ENCODE measurements at regions not wholly inside any gene's neighbourhood (a gene's known extent, or its start where the extent isn't known, plus 50 kb on each side); places are given as distances from the start of the nearest gene placed in this dataset.

DNA sequence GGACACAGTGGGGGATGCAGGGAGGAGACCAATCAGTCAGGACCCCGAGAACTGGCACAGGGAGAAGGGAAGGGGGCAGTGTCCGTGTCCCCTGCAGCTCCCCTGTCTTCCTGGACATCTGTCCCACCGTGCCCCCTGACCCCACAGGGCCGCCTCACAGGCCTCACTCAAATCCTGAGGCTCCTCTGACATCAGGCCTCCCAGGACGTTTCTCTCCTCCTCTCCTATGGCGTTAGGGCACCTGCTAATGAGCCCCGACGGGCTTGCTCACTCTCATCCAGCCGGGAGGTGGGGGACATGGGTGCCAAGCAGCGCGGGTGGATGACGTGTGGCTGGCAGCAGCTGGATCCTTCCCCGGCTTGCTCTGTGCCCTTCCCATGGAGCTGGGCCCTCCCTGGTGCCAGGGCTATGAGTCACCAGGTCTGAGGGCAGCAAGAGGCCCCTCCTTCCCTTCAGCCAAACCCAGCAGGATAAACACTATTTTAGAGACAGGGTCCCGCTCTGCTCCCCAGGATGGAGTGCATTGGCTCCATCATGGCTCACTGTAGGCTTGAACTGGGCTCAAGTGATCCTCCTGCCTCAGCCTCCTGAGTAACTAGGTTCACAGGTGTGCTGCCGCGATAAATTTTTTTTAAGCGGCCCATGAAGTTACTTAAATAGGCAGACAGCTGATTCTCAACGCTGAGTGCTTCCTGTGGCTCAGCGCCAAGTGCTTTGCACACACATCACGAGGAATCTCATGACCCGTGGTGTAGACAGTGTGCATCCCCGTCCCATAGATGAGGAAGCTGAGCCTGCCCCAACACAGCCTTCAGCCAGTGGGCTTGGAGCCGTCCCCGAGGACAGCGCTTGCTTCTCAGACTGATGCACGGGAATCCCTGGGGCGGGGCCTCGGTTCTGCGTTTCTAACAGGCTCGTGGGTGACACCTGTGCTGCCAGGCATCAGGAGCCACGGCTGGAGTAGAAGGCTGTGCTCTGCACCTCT lies 64.5 kb upstream of the HDAC4 start:
- DNase-seq (ENCODE audit: low read depth in 1 of 2, low spot score in 1 of 2) = no peak

DNA sequence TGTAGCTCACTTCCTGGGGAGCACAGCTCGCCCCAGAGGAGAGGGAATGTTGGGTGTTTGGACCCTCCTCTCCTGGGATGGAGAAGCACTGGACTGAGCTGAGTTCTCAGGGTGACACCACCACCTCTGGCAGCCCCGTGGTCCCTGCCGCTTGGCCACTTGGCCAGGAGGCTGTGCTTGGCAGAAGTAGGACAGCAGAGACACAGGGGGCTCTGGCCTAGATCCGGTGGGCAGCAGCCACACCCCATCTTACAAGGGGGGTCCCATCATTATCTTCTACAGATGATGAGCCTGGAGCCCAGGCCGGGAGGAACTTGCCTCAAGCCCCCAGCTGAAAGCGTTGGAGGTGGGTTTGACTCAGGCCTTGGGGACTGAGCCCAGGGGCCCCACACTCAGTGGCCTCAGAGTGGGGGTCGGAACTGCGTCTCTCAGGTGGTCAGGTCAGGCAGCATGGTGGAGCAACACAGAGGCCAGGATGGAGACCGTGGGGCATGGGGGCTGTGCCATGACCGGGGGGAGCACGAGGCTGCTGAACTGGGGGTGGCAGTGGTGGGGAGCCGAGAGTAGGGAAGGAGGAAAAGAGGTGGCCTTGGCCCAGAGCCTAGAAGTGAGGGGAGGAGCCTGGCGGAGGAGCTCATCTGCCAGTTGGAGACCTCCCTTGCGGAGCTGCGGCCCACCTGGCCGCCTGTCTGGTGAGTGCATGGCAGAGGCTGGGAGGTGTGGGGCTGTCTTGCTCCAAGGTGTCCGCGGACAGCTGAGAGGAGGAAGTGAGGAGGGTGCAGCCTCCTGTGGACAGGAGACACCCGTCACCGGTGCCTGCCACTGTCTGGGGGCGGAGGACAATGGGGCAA lies 63.6 kb upstream of the HDAC4 start:
- DNase-seq (ENCODE audit: low read depth in 1 of 2, low spot score in 1 of 2) = no peak

DNA sequence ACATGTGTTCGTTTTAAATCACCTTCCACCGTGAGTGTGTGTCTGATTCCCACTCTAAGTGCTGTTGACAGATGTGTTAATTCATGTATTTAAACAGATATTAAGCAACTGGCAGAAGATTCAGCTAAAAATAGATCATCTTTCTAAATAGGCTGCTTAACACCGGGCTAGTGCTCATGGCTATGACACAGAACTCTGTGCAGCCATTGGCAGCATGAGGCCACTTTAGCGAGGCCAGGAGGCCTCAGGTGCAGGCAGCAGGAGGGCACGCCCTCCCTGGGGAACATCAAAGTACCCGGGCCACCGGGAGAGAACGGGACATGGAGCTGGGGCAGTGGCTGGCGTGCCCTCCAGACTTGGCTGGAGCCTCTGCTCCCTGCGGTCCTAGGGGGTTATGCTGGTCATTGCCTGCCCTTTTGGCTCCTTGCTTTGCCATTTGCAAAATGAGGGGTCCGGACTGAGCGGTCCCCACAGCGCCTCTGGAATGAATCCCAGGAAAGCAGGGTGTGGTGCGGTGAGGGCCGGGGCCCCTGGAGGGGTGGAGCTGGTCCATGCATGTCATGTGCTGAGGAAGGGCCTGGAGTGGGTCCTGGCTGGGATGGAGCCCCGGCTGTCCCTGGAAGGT lies 62.8 kb upstream of the HDAC4 start:
- no peak for DNase-seq (ENCODE audit: low read depth in 1 of 2, low spot score in 1 of 2)

DNA sequence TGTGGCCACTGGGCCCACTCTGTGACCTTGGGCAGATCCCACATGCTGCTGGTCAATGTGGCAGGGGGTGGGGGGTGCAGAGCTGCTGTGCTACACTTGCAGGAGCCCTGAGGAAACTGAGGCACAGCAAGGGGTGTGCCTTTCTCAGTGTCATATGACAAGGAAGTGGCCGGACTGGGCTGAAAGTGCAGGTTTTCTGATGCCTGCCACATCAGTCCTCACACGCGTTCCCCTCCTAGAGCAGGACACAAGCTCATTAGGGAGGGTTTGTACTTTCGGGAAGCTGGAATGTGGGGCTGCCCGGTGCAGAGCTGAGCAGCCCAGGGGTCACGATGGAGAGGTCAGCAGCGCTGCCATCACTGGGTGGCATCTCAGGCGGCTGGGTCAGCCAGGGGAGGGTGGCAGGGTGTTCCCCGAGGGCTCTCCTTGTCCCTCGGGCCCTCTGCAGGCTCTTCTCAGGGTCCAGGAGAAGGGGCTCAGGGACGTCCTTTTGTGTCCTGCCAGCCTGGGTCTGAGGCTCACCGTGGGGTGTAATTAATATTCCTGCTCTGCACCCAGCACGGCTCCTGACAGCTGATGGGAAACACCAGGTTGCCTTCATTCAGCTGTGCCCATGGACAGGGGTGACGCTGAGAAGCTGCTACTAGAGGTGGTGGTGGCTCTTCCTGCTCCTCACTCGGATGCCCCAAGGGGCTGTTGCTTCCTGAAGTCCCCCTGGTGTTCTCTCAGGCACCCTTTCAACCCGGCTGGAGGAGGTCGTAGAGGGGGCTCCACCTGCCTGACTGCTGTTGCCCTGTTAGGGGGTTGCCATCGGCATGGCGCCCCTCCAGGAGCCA lies 62.1 kb upstream of the HDAC4 start:
- DNase-seq (ENCODE audit: low read depth in 1 of 2, low spot score in 1 of 2) = no peak

- DNase-seq (ENCODE audit: low read depth in 1 of 2, low spot score in 1 of 2) = no peak
These were observed 61.3 kb upstream of the HDAC4 start for GRCh38 chr2:239462191-239462515.

- DNase-seq (ENCODE audit: low read depth in 1 of 2, low spot score in 1 of 2) = no peak
These were observed 60.7 kb upstream of the HDAC4 start for GRCh38 chr2:239461291-239462190.

GRCh38 chr2:239460780-239461179 lies 60.0 kb upstream of the HDAC4 start:
- DNase-seq (ENCODE audit: low read depth in 1 of 2, low spot score in 1 of 2) = no peak

GRCh38 chr2:239459606-239460005 lies 58.8 kb upstream of the HDAC4 start:
- DNase-seq (ENCODE audit: low read depth in 1 of 2, low spot score in 1 of 2) = no peak

GRCh38 chr2:239459056-239459455 lies 58.2 kb upstream of the HDAC4 start:
- no peak for DNase-seq (ENCODE audit: low read depth in 1 of 2, low spot score in 1 of 2)

DNA sequence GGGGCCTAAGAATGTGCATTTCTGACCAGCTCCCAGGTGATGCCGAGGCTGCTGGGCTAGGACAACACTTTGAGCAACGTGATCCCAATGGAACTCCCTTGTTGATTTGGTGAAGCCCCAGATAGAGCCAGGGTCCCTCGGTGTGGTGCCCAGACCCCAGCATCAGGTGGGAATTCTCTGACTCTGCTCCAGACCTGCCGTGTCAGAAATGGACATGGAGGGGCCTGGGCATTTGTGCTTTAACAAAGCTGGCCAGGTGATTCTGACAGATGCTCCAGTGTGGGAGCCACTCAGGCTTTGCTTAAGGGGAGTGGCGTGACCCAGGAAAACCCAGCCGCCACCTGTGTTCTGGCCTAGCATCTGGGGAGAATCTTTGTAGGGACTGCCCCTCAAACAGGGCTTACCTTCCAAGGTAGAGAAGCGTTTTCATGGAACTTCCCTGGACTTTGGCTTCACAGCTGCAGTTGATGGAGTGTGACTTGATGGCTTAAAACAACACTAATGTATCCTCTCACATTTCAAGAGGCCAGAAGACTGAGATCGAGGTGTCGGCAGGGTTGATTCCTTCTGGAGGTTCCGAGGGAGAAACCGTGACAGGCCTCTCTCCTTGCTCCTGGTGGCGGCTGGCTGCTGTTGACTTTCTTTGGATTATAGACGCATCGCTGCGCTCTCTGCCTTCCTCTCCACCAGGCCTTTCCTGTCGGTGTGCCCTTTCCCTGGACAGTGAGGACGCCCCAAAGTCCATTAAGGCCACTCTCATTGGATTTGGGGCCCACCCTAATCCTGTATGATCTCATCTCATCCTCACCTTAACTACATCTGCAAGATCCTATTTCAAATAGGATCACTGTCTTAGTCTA lies 57.0 kb upstream of the HDAC4 start:
- no peak for DNase-seq (ENCODE audit: low read depth in 1 of 2, low spot score in 1 of 2)

DNA sequence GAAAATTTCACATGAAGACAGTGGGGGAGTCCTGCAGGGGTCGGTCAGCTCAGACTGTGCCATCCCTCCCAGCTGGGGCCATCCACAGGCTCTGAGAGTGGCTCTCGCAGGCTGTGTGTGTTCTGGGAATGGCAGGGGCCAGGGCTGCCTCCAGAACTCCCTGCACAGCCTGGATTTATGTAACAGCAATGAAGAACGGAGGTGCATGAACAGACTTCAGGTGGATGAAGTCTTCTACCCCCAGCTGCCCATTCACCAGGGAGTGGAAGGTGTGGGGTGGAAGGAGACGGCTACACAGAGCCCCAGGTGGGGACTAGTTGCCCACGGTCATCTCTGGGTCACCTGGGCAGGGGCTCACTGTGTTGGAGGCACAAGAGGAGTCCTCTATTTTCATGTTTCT lies 56.1 kb upstream of the HDAC4 start:
- no peak for DNase-seq (ENCODE audit: low read depth in 1 of 2, low spot score in 1 of 2)

- DNase-seq (ENCODE audit: low read depth in 1 of 2, low spot score in 1 of 2) = no peak
These were observed 54.8 kb upstream of the HDAC4 start for GRCh38 chr2:239455436-239456203.

DNA sequence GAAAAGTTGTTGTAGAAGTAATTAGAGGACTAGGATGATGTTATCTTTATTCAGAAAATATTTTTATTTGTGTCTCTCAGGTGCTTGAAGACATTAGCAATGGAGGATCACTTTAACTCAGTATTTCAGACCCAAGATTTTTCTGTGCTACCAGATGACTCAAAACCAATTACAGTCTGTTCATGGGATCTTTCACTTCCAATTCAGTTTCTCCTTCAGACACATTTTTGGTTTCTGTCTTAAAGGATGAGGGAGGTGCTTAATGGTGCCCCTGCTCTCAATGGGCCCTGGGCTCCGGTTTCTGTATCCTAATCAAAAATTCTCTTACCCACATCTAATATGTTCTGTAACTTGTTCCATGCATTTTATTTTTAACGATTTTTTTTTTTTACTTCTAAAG lies 53.7 kb upstream of the HDAC4 start:
- no peak for DNase-seq (ENCODE audit: low read depth in 1 of 2, low spot score in 1 of 2)

Data from activated CD4-positive, alpha-beta T cell treated with anti-CD3 and anti-CD28 coated beads, Interleukin-2, amount 50 U/mL, for 24 hours (primary cell).